ENCODE measurements at regions not wholly inside any gene's neighbourhood (a gene's known extent, or its start where the extent isn't known, plus 50 kb on each side); places are given as distances from the start of the nearest gene placed in this dataset.

GRCh38 chr6:170108890-170109587 is 181.8 kb downstream of the DLL1 start:
- TF ChIP-seq CTCF (IDR thresholded peaks at IDR 0.05; ENCODE audit: poor library complexity) (no peak), EZH2phosphoT487 (IDR thresholded peaks at IDR 0.05; ENCODE audit: low read depth, severe bottlenecking, unreplicated experiment) (no peak)
